HG03558 (cell line): ENCODE measurements at regions not wholly inside any gene's neighbourhood (a gene's known extent, or its start where the extent isn't known, plus 50 kb on each side); places are given as distances from the start of the nearest gene placed in this dataset.

Experiments
- ATAC-seq: cut with Tn5 transposase; IDR thresholded peaks from one replicate; pipeline ENCODE4 v1.9.1; 2021; ENCODE audit warnings: moderate number of reproducible peaks; ENCODE audit not compliant: unreplicated experiment; ENCODE audit errors: extremely low read depth

GRCh38 chr21:16552880-16553279 is 823.1 kb downstream of the USP25 start:
- ATAC-seq: no peak

GRCh38 chr21:16554503-16554902 is 824.7 kb downstream of the USP25 start:
- ATAC-seq: no peak

GRCh38 chr21:16563116-16563515 is 833.3 kb downstream of the USP25 start:
- no peak for ATAC-seq

- ATAC-seq: no peak
Measured at GRCh38 chr21:16563795-16564194, 834.0 kb downstream of the USP25 start.

- no peak for ATAC-seq
Measured at GRCh38 chr21:16568244-16568643, 838.5 kb downstream of the USP25 start.

- no peak for ATAC-seq
Measured at GRCh38 chr21:16568661-16569060, 838.9 kb downstream of the USP25 start.

- ATAC-seq: no peak
Measured at GRCh38 chr21:16569679-16570078, 839.9 kb downstream of the USP25 start.

GRCh38 chr21:16570171-16570570 is 840.4 kb downstream of the USP25 start:
- ATAC-seq: no peak

- ATAC-seq: no peak
Measured at GRCh38 chr21:16570856-16571255, 841.1 kb downstream of the USP25 start.

GRCh38 chr21:16571594-16571993 is 841.8 kb downstream of the USP25 start:
- ATAC-seq: no peak

- no peak for ATAC-seq
Measured at GRCh38 chr21:16572032-16572431, 842.2 kb downstream of the USP25 start.

GRCh38 chr21:16573578-16573977 is 843.8 kb downstream of the USP25 start:
- ATAC-seq: no peak

GRCh38 chr21:16577975-16578374 is 848.2 kb downstream of the USP25 start:
- ATAC-seq: no peak

GRCh38 chr21:16578912-16579311 is 849.1 kb downstream of the USP25 start:
- no peak for ATAC-seq

GRCh38 chr21:16579538-16579937 is 849.8 kb downstream of the USP25 start:
- ATAC-seq: no peak

GRCh38 chr21:16580661-16581060 is 850.9 kb downstream of the USP25 start:
- no peak for ATAC-seq

GRCh38 chr21:16583556-16583955 is 853.8 kb downstream of the USP25 start:
- ATAC-seq: no peak

- ATAC-seq: no peak
Measured at GRCh38 chr21:16584756-16585155, 855.0 kb downstream of the USP25 start.

- no peak for ATAC-seq
Measured at GRCh38 chr21:16585896-16586295, 856.1 kb downstream of the USP25 start.

- ATAC-seq: no peak
Measured at GRCh38 chr21:16587141-16587581, 857.4 kb downstream of the USP25 start.

- no peak for ATAC-seq
Measured at GRCh38 chr21:16587681-16588375, 858.0 kb downstream of the USP25 start.

GRCh38 chr21:16588433-16588860 is 858.7 kb downstream of the USP25 start:
- no peak for ATAC-seq
